Central memory CD4-positive, alpha-beta T cell (primary cell): ENCODE measurements at regions not wholly inside any gene's neighbourhood (a gene's known extent, or its start where the extent isn't known, plus 50 kb on each side); places are given as distances from the start of the nearest gene placed in this dataset.

Experiments
- DNase-seq: peaks from one replicate; pipeline ENCODE4 v3.0.0; 2022

- DNase-seq = no peak
Measured at GRCh38 chr2:41943159-41943558, 104.7 kb upstream of the PKDCC start.

- no peak for DNase-seq
Measured at GRCh38 chr2:41944220-41944880, 103.5 kb upstream of the PKDCC start.

- no peak for DNase-seq
Measured at GRCh38 chr2:41947701-41948396, 100.0 kb upstream of the PKDCC start.

GRCh38 chr2:41948397-41948763, 99.4 kb upstream of the PKDCC start:
- DNase-seq = no peak

- DNase-seq = no peak
Measured at GRCh38 chr2:41949091-41949882, 98.5 kb upstream of the PKDCC start.

- DNase-seq = no peak
Measured at GRCh38 chr2:41949883-41950665, 97.7 kb upstream of the PKDCC start.

GRCh38 chr2:41950666-41950960, 97.2 kb upstream of the PKDCC start:
- DNase-seq = no peak

GRCh38 chr2:41954304-41955291, 93.2 kb upstream of the PKDCC start:
- no peak for DNase-seq

GRCh38 chr2:41955316-41956043, 92.3 kb upstream of the PKDCC start:
- no peak for DNase-seq

GRCh38 chr2:41957431-41957830, 90.4 kb upstream of the PKDCC start:
- no peak for DNase-seq

- DNase-seq = no peak
Measured at GRCh38 chr2:41958251-41958650, 89.6 kb upstream of the PKDCC start.

- no peak for DNase-seq
Measured at GRCh38 chr2:41958775-41959174, 89.0 kb upstream of the PKDCC start.

- no peak for DNase-seq
Measured at GRCh38 chr2:41959760-41960159, 88.1 kb upstream of the PKDCC start.

- DNase-seq = no peak
Measured at GRCh38 chr2:41962922-41963622, 84.7 kb upstream of the PKDCC start.

GRCh38 chr2:41963661-41964525, 83.9 kb upstream of the PKDCC start:
- no peak for DNase-seq

- DNase-seq = no peak
Measured at GRCh38 chr2:41965173-41965908, 82.5 kb upstream of the PKDCC start.

- DNase-seq = no peak
Measured at GRCh38 chr2:41965909-41966295, 81.9 kb upstream of the PKDCC start.

- DNase-seq = no peak
Measured at GRCh38 chr2:41966431-41966893, 81.4 kb upstream of the PKDCC start.

- no peak for DNase-seq
Measured at GRCh38 chr2:41966920-41967319, 80.9 kb upstream of the PKDCC start.
